ENCODE measurements at regions not wholly inside any gene's neighbourhood (a gene's known extent, or its start where the extent isn't known, plus 50 kb on each side); places are given as distances from the start of the nearest gene placed in this dataset.
"Not testable (repeated sequence)": the region's sequence is repeated elsewhere in the genome, so short reads cannot be mapped to it uniquely, and the experiment has no call there.

DNA sequence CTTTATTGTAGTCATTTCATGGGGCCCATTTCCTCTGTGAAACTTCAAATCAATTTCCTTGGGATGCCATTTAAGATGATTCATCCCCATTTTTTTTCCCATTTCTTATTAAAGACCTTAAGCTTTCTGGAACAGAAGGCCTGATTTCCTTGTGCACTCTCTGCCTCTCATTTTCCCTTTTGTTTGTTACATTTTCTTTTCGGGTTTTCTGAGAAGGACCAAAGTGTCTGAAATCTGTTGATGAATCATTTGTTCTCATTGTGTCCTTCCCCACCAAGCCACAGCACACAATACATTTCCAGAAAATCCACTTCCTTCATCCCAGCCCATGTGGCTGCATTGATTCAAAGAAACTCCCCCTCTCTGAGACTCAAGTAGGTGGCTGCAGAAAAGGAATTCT lies 372.4 kb downstream of the SFMBT2 start:
- TF ChIP-seq, protein P1, sequence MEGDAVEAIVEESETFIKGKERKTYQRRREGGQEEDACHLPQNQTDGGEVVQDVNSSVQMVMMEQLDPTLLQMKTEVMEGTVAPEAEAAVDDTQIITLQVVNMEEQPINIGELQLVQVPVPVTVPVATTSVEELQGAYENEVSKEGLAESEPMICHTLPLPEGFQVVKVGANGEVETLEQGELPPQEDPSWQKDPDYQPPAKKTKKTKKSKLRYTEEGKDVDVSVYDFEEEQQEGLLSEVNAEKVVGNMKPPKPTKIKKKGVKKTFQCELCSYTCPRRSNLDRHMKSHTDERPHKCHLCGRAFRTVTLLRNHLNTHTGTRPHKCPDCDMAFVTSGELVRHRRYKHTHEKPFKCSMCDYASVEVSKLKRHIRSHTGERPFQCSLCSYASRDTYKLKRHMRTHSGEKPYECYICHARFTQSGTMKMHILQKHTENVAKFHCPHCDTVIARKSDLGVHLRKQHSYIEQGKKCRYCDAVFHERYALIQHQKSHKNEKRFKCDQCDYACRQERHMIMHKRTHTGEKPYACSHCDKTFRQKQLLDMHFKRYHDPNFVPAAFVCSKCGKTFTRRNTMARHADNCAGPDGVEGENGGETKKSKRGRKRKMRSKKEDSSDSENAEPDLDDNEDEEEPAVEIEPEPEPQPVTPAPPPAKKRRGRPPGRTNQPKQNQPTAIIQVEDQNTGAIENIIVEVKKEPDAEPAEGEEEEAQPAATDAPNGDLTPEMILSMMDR (IDR thresholded peaks at IDR 0.05; ENCODE audit: borderline replicate concordance, insufficient read depth, low read depth, low read length), result no peak
- no peak overlapping the region for H3K4me3 ChIP-seq (ENCODE audit: low read depth, low read length)

GRCh38 chr10:7037434-7037833 lies 373.4 kb downstream of the SFMBT2 start:
- H3K4me3 ChIP-seq (ENCODE audit: low read depth, low read length), result not testable (repeated sequence)

- TF ChIP-seq, protein P1 (IDR thresholded peaks at IDR 0.05; ENCODE audit: borderline replicate concordance, insufficient read depth, low read depth, low read length), result no peak
- H3K4me3 ChIP-seq (ENCODE audit: low read depth, low read length), result no peak overlapping the region
Measured at GRCh38 chr10:7036951-7037350, 373.9 kb downstream of the SFMBT2 start.

DNA sequence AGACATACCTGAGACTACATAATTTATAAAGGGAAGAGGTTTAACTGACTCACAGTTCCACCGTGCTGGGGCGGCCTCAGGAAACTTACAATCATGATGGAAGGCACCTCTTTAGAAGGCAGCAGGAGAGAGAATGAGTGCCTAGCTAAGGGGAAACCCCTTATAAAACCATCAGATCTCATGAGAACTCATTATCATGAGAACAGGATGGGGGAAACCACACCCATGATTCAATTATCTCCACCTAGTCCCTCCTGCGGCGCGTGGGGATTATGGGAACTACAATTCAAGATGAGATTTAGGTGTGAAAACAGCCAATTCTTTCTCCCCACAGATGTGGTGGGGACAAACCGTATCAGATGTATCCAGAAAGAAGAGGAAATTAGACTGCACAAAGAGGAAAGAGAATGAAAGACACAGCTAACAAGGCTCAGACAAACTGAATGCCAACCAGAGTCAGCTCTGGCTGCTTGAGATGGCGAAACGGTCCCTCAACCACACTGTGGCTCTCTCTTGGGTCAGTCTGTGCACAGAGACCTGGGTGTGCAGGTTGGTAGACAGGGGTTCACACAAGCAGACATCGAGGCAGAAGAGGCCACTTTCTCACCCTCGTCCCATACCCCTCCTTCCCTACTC lies 375.6 kb downstream of the SFMBT2 start:
- TF ChIP-seq, protein P1 (IDR thresholded peaks at IDR 0.05; ENCODE audit: borderline replicate concordance, insufficient read depth, low read depth, low read length), result no peak
- H3K4me3 ChIP-seq (ENCODE audit: low read depth, low read length), result no peak overlapping the region

- H3K4me3 ChIP-seq (ENCODE audit: low read depth, low read length), result no peak overlapping the region
- TF ChIP-seq, protein P1 (IDR thresholded peaks at IDR 0.05; ENCODE audit: borderline replicate concordance, insufficient read depth, low read depth, low read length), result no peak
Measured at GRCh38 chr10:7033031-7033430, 377.8 kb downstream of the SFMBT2 start.

DNA sequence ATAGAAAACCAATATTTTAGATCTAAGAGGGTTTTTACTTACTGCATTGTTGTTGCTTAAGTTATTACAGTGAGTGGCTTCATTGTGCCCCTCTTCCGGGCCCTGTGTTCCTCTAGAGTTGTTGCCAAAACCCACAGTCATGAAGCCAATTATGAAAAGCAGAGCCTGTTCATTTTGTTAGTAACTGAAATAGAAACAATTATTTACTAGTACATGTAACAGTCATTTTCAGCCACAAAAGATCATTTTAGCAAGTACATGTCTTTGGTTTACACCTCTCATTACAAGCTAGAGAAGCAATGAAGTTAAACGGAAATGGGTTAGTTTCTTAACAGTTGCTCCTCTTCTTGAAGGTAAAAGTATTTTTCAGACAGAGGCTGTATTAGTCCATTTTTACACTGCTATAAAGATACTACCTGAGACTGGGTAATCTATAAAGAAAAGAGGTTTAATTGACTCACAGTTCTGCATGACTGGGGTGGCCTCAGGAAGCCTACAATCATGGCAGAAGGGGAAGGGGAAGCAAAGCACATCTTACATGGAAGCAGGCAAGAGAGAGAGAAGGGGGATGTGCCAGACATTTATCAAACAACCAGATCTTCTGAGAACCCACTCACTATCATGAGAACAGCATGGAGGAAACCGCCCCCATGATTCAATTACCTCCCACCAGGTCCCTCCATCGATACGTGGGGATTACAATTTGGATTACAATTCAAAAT lies 380.5 kb downstream of the SFMBT2 start:
- TF ChIP-seq, protein P1 (IDR thresholded peaks at IDR 0.05; ENCODE audit: borderline replicate concordance, insufficient read depth, low read depth, low read length), result no peak
- H3K4me3 ChIP-seq (ENCODE audit: low read depth, low read length), result no peak overlapping the region

- TF ChIP-seq, protein P1 (IDR thresholded peaks at IDR 0.05; ENCODE audit: borderline replicate concordance, insufficient read depth, low read depth, low read length), result no peak
Measured at GRCh38 chr10:7029672-7030071, 381.2 kb downstream of the SFMBT2 start.

More at GRCh38 chr10:7029672-7030071, 381.2 kb downstream of the SFMBT2 start:
- H3K4me3 ChIP-seq (ENCODE audit: low read depth, low read length), result no peak overlapping the region

Data from GM12875 (cell line).